AML-193 (cell line): ENCODE measurements at regions not wholly inside any gene's neighbourhood (a gene's known extent, or its start where the extent isn't known, plus 50 kb on each side); places are given as distances from the start of the nearest gene placed in this dataset.
"Not testable (repeated sequence)": the region's sequence is repeated elsewhere in the genome, so short reads cannot be mapped to it uniquely, and the experiment has no call there.

Source experiments
- DNase-seq, 2 experiments: peaks; one replicate each; lab custom pipeline; 2025; lab: John Stamatoyannopoulos, UW

DNA sequence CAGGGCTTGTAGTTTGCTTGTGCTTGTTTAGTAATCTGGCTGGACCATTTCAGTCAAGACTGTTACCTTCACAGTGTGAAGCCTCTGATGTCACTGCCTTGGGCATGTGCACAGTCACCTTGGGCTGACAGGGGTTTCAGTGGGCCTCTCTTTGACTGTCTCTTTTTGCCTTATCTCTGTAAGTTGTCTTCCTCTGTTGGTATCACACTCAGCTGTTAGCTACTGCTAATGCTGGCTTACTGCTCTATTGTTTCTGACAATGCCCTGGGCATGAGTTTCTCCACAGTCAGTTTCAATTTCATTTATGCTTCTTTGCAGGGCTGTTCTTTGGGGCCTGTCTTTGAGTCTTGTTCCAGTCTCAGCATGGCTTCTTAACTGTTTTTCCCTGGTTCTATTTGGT lies 201.9 kb upstream of the SHH start:
- no peak for DNase-seq

DNA sequence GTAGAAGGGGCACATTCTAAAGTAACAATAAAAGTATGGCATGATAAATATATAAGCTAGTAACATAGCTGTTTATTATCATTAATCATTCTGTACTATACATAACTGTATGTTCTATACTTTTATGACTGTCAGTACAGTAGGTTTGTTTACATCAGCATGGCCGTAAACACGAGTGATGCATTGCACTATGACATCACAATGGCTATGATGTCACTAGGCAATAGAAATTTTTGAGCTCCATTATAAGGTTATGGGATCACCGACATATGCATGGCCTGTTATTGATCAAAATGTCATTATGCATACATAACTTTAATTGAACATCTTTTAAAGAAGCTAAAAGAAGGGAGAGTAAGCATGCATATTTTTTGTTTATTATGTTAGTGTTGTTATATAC lies 200.1 kb upstream of the SHH start:
- no peak for DNase-seq

DNA sequence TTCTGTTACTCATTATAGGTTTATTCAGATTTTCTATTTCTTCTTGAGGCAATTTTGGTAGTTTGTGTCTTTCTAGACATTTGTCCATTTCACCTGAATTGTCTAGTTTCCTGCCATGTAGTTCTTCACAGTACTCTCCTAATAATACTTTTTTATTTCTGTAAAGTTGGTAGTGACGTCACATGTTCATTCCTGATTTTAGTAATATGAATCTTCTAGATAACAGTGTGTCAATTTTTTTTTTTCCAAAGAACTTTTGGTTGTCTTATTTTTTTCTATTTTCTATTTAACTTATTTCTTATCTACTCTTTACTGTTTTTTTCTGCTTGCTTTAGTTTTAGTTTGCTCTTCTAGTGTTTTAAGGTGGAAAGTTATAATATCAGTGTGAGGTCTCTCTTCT lies 197.3 kb upstream of the SHH start:
- no peak for DNase-seq

DNA sequence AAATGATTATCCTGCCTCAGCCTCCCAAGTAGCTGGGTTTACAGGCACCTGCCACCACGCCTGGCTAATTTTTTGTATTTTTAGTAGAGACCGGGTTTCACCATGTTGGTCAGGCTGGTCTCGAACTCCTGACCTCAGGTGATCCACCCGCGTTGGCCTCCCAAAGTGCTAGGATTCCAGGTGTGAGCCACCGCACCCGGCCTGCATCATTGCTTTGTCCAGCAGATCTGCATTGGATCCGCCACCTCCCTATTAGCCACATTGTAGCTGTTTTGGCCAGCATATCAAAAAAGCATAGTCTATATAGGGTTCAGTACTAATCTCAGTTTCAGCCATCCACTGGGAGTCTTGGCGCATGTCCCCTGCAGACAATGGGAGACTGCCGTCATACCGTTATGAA lies 194.6 kb upstream of the SHH start:
- not testable (repeated sequence) for DNase-seq

DNA sequence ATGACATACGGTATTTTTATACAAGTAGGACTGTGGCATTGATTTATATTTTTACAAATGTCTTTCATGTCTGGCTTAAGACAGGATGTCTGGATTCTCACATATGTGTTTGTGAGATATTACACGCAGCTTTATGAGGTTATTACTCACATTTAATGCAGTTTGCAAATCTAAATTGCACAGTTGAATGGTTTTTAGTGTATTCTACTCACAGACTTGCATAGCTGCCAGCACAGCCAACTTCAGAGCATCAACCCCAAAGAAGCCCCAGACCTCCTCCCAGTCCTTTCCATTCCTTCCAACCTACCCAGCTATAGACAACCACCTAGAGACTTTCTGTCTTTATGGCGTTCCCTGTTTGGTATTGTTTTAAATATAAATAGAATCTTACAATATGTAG lies 193.8 kb upstream of the SHH start:
- no peak for DNase-seq

DNA sequence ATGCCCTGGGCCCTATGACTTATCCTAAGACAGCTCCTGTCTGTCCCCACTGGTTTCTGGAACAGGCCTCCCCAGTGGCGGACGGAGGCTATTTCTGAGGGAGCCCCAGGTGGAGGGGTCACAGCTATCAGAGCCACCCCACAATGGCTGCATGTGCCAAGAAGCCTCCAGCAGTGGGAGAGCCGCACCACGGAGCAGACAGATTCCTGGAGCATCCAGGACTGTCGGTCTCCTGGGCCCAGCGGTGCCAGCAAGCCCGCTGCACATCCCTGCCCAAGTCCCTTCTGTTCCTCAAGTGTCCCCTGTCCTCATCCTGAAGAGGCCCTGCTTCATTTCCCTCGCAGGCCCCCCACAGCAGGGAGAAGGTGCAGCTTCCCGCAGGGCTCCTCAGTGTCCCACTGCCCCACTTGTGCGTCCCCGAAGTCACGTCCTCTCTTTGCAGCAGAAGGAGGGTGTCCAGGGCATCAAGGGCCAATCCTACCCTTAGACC lies 193.0 kb upstream of the SHH start:
- DNase-seq, result no peak

DNA sequence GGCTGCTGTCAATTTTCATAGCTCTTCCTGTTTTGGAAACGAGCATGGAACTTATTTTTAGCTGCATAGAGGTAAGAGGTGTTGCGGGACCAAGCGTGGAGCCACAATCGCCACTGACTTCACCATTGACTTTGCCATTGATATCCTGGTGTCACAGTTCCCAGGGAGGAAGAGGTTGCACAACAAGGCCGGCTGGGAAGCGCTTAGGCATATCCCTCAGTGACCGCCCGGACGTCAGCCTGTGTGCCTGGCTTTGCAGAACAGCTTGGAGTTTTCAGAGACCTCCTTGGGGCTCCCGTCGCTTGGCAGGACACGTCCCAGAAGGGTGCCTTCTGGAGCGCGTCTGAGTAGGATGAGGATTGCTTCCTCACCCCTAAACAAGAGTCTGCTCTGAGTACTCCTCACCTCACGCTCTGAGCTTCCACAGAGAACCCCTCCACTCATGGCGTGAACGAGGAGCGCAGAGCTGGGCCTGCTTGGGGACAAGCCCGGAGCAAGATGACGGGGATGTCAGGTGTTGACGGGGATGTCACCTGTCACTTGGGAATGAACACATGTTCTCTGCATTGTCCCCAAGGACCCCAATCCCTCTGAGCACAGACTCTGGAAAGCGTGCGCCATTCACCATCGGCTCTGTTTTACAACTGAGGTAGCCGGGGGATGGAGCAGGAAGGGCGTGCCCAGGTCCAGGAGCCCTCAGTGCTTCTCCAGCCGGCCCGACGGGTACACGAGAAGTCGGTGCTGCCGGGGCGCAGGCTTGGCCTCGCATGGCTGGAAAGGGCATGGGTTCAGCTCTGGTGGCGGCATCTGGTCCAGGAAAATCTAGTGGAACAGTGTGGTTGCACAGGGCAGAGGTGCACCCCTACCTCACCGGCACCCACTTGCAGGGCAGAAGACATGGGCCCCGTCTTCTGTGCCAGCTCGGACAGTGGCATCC lies 192.3 kb upstream of the SHH start:
- no peak for DNase-seq

DNA sequence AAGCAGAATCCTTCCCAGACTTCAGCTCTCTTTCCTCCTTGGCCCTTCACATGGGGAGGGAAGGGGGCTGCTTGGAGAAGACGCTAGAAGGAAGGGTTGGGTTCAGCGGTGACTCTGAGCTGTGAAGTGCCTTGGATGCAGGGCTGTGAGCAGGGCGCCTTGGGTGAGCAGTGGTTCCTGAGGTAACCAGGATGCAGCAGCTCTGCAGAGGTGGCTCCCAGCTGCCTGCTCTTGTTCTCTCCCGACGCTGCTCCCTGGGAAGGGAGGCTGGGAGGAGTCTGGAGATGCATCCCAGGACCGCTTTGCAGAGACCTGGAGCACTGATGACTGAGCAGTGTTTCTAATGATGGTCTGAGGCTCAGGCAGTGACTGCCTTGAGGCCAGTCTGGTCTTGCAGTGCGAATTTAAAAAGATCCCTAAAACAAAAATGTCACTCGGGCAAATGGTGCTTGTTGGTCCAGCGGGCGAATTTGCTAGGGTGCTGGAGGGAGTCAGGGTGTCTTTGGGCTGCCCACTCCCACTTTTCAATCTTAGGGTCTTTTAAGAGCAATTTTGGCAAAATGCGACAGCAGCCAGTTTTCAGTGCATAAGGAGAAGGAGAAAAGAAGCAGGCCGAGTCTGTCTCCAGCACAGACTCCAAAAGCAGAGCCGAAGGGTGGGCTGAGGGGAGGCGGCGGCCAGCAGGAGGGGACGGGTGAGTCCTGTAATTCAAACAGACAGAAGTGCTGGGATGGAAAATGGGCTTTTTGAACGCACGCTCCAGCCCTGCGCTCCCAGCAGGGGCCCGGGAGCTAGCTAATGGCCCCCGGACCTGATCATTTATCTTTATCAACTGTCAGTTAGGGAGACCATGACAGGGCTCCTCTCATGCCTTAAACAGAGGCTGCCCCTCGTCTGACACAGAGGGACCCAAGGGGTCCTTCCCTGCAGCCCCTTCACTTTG lies 191.2 kb upstream of the SHH start:
- DNase-seq, result no peak

DNA sequence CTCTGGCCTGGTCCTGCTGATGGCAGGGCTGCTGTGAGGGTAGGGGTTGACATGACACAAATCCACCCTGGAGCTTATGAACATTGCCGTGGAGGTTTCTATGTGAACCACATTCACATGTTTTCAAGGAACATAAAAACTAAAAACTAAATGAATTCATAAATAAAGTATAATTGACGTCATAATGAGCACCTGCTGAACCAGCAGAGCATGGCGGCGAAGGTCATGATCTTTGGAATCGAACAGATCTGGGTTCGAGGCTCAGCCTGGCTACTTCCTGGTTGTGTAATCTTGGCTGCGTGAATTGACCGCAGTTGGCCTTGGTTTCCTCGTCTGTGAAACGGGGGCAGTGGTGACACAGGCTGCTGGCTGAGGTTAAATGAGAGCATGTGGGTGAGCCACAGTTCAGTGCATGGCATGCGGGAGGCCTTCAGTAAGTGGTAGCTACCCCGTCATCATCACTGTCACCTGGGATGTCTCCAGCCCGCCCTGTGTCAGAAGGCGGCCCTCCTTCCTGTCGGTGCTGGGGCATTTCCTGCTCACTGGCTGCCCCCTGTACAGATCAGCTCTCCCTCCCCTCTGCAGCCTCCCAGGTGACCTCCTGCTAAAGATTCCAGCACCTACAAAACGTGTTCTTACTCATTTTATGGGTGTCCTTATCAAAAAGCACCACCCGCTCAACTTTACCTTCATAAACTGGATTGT lies 190.3 kb upstream of the SHH start:
- DNase-seq, result no peak

DNA sequence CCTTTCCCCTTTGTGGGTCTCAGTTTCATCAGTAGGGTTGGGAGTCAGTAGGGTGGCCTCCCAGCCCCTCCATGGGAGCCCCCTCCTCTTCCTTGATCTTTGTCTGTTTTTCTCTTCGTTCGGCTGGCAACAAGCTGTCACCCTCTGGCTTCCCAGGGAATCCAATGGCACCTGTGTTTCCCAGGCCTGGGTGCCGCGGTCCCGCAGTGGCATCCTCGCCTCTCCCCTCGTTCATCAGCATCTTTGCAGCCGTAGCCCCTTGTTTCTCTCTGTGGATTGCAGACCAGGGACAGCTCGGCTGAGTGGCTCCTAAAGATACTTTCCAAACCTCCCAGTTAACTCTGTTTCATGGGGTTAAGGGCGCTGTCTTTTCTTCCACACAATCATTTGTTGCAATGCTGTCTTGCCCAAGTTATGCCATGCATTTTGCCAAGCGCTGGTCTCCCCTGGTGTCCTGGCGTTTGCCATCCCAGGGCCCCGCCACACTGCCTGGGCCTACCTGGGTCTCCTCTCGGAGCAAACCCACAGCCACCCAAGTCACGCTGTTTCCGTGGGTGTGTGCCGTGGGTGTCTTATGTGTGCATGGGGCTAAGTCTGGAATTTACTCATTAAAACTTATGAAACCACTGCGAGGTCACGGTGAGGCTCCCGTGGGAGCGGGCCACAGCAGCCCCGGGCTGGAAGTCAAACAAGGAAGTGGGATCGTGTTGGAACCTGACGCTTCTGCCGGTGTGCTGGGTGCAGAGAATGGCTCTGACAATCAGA lies 189.4 kb upstream of the SHH start:
- no peak for DNase-seq

DNA sequence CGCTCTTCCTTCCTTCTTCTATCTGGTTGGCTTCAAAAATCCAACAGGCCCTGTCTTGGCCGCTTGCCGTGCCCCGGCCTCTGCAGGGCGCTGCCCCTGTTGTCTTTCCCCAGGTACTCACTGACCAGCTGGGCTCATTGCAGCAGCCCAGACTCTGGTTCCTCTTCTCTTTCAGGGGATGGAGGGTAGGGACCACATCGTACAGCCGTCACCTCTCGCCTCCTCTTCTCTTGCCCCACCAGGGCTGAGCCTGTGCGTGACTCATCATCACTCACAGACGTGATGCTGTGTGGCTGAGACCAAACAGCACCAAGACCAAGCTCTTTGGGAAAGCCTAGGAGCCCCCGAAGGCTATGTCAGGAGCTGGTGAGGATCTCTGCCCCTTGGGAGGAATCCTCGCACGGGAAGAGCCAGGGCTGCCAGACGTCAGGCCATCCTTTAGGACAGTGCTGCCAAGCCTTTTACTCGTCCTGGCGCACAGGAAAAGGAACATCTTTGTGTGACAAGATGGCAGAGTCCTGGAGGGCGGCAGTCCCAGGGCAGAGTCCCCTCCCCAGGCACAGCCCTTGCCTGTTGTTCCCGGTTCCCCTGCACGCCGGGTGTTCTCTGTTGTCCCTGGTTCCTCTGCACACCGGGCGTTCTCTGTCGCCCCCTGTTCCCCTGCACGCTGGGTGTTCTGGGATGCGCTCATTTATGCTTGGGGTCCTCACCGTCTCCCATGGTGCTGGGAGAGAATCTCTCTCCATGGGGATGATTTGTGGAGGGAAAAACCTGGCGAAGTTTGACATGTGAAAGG lies 188.5 kb upstream of the SHH start:
- no peak for DNase-seq

DNA sequence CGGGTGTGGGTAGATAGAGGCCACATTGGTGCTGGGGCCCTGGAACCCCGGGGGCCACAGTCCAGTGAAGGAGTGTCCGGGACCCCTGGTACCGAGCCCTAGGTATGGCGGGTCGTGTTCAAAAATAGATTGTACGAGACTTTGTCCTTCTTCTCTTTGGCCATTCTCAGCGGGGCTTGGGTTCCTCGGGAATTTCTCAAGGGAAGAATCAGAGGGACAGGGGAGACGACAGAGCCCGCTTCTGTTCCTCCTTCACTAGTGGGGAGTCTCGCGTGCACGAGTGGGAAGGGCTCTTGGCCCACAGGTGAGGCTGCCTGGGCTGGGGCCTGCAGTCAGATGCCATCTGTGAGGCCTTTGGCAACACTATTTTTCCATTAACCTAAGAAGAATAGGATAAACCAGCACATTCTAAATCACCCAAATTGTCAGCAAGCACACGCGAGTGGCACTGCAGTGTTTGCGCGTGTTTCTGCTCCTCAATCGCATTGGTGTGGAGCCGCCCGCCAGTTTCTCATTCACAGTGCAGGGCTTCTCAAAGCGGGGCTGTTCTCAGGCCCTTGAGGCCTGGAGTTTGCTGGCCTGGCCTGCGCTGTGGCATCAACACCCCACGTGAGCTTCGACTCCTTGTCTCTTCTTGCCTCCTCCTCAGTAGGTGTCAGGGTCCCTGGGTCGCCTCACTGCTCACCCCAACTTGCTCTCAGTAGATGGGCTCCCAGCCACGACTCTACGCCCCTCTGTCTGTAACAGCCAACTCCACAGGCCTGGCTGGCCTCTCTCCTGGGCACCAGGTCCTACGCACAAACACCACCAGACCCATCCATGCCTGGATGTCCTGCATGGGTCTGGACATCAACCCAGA lies 187.6 kb upstream of the SHH start:
- DNase-seq, result no peak

DNA sequence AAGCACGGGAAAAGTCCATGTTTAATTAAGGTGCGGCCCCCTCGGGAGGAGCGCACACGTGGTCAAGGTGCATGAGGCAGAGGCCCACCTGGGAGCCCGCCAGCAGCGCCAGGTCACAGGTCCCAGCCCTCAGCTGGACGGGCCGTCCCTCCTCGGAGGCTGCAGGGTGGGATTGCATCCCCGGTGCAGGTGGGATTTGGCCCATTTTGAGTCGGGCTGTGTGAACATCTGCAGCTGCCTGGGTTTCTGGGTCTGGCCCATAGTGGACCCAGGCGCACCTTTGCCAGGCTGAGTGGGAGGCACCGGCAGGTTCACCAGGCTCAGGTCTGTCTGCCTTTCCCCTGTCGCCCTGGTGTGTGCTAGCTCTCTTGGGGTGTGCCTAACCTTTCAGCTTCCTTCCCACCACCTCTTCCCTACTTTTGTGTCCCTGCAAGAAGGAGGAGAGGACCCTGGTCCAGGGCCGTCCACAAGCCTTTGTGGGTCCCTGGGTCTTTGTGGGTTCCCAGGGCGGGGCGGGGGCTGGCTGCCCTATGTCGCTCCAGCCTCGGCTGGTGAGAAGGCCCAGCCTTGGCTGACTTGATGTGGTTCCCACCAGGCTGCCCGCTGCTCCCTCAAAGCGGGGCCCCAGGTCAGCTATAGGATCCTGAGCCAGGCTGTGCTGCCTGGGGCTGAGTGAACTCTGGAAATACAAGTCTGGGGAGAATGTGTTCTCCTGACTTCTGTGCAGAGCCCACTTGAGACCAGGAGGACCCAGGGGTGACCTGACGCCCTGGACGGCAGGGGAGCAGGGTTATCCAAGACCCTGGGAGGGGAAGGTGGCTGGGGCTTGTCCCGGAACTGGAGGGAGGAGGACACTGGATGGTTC lies 186.7 kb upstream of the SHH start:
- DNase-seq, result no peak

DNA sequence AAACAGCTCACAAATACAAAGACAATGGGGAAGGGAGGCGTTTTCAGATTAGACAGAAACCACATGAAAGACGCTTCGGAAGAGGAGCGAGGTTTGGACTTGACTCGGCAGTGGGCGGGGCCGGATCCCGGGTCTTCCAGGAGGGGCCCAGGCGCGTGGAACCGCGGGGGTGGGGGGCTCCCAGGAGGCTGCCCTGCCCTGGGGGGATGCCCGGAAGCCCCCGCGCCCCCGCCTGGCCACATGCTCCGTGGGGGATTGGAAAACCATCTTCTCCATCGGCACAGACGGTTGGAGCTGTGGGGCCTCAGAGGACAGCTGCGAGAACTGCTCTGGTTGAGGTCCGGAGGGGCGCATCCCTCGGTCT lies 186.0 kb upstream of the SHH start:
- DNase-seq, result no peak

DNA sequence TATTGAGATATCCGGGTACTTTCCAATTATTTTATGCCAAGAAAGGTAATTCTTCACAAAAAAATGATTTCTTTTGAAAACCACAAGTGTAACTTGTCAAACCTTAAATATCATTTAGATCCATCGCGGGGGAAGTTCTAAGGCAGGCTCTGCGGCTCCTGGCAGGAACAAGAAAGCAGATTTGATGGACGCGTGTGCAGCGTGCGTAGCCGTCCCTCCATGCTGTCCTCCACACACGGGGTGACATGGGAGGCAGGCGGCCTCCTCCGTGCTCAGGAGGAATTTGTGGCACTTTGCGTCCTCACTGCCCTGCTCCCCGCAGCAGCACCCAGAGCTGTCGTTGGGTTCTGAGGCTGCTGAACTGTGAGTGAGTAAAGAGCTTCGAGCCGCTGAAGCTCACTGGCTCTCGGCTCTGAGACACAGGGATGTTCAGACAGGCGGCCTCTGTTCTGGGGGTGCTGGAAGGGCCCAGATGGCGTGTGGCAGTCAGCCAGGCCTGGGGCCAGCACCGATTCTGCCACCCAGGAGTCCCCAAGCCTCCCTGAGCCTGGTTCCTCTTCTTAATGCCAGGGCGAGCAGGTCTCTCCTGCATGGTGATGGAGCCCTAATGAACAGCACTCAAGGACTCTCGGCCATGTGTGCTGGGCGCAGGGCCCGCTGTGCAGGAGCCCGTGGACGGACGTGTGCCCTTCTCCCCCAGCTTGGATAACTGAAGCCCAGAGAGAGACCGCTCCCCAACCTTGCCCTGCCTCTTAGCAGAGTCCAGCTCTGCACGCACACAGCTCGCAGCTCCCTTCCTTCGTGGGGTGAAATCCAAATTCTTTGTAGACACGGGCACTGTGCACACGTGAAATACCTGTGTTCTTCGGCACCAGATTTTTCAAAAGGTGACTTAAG lies 185.4 kb upstream of the SHH start:
- DNase-seq, result no peak

DNA sequence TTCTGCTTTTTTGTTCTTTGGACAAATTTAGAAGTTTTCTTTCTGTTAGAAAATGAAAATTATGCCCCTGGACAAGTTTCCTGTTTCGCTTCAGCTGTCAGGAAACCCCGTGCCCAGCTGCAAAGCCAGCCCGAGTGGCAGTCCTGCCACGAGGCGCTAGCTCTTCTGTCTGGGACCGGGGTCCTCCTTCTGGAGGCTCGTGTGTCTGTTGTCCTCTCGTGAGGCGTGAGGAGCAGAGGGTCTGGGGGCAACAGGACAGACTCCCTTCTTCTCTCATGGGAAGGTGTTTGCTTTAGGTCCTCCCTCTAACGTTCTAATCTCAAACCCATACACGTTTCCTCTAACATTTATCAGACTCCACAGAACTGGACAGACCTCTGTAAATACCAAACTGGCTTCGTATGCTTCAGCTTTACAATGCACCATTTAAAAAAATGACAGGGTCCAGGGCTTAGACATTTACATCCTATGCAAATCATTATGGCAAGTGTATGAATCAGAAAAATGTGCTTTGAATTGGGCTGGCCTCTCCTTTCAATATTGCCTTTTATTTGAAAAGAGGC lies 184.5 kb upstream of the SHH start:
- DNase-seq, result no peak

DNA sequence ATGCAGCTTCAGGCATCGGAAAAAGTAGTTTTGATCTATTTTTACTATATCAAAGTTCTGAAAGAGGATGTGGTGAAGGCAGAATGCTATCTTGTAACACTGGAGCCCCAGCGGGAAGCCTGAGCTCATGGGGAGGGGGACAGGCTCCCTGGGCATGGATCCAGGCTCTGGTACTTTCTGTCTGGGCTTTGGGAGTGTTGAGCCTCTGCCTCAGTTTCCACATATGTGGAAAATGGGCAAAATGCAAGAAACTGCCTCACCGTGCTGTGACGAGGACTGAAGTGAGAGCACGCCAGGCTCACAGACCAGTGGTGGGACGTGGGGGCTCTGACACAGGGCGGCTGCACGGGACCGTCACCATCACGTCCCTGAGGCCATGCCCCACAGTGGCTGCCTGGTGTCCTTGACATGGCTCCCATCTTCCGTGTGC lies 182.9 kb upstream of the SHH start:
- DNase-seq, result no peak
